H4 (cell line): ENCODE measurements at regions not wholly inside any gene's neighbourhood (a gene's known extent, or its start where the extent isn't known, plus 50 kb on each side); places are given as distances from the start of the nearest gene placed in this dataset.

ENCODE experiments used
- DNase-seq: peaks from one replicate; pipeline ENCODE4 v3.0.0-alpha.2; 2015; ENCODE audit warnings: low spot score

- no peak for DNase-seq
Observed at GRCh38 chr6:170136541-170137175, 154.2 kb downstream of the DLL1 start.

- no peak for DNase-seq
Observed at GRCh38 chr6:170135821-170136471, 154.9 kb downstream of the DLL1 start.

DNA sequence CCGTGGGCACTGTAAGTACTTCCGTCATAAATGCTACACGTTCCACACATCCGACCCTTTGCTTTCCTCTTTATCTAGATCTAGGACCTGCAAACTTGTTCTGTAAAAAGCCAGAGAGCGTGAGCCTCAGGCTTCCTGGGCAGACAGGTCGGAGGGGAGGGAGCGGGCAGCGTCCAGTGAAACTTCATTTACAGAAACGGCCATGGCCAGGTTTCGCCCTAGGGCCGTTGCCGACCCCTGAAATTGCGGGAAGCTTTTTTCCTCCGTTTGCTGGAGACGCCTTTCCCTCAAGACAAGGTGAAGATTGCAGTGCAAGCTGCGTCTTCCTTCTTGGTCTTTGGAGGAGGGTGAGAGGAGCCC, 155.4 kb downstream of the DLL1 start:
- no peak for DNase-seq

- DNase-seq, result no peak
Observed at GRCh38 chr6:170134471-170135440, 156.1 kb downstream of the DLL1 start.

GRCh38 chr6:170134031-170134470, 156.8 kb downstream of the DLL1 start:
- DNase-seq, result no peak

GRCh38 chr6:170132561-170132991, 158.3 kb downstream of the DLL1 start:
- DNase-seq, result no peak

DNA sequence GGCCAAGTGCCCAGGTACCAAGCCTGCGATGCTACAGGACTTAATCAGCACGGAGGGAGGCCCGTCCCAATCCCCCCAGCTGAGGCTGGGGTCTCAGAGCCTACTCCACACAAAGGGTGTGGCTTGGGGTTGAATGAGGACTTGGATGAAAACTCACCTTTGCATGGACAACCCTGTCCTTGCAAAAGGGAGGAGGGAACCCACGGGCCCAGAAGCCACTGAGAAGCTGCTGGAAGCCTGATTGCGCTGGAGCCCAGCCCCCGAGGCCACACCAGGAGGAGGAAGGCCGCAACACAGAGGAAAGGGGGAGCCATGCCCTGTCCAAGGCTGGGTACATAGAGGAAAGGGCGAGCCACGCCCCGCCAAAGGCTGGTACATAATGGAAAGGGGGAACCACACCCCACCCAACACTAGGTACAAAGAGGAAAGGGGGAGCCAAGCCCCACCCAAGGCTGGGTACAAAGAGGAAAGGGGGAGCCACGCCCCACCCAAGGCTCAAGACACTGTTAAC, 158.8 kb downstream of the DLL1 start:
- DNase-seq, result no peak

- DNase-seq, result no peak
Observed at GRCh38 chr6:170131351-170131750, 159.5 kb downstream of the DLL1 start.

DNA sequence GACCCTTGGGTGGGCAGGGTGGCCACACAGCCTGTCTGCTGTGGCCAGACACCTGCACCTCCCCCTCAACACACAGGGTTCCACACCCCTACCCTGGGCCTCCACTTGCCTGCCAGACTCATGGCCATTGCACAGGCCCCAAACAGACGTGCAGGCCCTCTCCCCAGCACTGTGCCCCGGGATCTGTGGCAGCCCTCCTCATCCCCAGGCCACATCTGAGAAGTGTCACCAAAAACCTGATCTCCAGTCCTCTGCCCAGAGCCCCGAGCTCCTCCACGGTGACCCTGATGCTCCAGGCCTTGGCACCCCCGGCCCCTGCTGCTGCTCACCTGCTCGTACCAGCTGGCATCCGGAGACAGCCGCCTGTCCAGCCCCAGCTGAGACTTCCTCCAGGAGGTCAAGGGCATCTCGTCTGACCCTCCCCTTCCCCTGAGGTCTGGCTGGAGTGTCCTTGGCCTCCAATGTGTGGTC, 160.1 kb downstream of the DLL1 start:
- no peak for DNase-seq

DNA sequence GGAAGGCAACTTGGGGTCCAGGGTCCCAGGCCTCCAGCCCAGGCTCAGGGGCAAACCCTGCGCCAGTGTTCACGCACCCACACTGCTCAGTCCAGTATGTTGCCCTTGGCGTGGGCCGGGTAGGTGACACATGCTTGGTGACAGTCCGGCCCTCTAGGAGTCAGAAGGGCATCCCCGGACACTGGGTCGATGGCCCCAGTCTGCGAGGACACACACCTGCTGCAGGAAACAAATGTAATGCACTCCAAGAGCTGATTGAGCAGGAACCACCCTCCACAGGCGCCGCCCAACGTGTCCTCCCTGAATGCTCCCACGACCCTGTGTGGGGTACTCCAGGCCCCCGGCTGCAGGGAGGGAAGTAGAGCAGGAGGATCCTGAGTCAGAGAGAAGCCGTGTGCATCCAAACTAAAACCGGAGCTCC, 160.7 kb downstream of the DLL1 start:
- DNase-seq, result no peak

DNA sequence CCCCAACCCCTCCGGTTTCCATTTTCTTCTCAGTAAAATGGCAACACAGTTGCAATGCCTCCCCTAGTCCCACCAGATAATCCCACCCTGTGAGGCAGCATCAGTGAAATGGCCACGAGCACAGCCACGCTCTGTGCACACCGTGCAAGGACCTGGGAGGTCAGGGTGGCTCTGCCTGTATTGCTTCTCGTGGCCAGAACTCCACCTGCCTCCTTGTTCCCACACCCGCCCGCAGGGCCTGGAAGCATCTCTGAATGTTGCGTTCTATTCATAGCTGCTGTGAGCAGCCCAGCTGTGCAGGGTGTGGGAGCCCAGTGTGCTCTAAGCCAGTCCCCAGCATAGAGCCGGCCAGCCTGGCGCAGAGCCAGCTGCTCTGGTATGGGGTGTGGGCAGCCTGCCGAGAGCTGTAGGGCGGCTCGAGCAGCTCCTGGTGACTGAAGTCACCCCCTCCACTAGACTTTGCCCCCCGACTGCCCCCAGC, 161.1 kb downstream of the DLL1 start:
- peak; percentile 27 for DNase-seq

DNA sequence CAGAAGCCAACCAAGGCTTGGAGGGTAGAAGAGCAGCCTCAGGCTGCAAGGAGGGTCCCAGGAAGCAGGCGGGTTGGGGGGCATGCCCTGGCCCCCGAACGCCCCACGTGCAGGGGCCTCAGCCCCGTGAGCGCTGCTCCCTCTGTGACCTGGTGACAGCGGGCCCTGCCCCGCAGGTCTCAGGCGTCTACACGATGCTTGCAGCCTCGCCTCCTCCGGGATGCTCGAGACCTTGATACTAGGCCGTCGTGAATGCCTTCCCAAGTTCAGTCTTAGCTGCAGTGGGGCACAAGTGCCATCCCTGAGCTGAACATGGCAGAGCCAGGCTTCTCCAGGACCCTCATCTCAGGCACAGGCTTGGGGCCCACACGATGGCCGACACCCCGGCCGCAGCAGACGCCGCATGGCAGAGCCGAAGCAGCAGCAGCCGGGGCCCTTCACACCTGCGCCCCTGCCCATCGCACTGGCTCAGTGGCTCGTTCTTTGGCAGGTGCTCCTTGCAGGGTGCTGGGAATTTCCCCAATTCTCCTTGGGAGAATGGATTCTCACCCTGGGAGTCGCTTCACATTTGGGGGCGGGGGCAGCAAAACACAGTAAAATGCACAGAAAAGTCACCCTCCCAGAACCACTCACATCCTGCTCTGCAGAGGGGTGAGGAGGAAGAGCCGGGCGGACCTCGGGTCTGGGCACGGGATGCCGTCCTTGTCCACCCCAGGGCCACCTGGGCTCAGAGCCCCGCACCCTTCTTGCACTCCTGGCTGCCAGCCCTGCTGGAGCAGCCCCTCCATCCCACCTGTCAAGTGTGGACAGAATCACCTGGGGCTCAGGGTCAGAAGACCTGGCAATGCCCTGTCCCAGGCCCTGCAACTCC, 161.8 kb downstream of the DLL1 start:
- DNase-seq, result no peak

DNA sequence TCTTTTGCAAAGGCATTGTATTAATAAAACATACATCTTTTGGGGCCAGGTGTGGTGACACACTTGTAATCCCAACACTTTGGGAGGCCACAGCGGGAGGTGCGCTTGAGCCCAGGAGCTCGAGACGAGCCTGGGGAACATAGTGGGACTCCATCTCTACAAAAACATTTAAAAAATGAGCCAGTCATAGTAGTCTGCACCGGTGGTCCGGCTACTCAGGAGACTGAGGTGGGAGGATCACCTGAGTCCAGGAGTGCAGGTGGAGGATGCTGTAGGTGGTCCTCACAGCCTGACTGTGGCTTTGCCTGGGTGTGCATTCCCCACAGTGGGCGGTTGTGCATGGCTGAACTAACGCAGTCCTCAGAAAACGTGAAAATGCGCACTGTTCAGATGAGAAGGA, 162.5 kb downstream of the DLL1 start:
- no peak for DNase-seq

DNA sequence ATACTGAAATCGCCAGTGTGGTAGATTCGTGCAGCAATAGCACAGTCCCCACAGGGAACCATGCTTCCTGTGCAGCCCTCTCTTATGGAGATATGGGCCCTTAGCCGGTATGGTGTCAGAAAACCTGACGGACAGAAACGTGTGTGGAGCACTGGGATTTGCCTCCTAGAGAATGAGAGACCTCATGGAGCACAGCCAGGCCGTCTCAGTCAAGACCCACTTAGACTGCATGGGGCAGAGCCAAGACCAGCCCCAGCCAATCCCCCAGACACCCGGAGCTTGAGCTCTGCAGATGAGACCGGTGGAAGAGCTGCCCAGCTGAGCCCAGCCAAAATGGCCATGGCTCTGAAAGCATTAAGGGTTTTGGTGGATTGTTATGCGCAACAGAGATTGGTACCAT, 163.7 kb downstream of the DLL1 start:
- DNase-seq, result no peak

DNA sequence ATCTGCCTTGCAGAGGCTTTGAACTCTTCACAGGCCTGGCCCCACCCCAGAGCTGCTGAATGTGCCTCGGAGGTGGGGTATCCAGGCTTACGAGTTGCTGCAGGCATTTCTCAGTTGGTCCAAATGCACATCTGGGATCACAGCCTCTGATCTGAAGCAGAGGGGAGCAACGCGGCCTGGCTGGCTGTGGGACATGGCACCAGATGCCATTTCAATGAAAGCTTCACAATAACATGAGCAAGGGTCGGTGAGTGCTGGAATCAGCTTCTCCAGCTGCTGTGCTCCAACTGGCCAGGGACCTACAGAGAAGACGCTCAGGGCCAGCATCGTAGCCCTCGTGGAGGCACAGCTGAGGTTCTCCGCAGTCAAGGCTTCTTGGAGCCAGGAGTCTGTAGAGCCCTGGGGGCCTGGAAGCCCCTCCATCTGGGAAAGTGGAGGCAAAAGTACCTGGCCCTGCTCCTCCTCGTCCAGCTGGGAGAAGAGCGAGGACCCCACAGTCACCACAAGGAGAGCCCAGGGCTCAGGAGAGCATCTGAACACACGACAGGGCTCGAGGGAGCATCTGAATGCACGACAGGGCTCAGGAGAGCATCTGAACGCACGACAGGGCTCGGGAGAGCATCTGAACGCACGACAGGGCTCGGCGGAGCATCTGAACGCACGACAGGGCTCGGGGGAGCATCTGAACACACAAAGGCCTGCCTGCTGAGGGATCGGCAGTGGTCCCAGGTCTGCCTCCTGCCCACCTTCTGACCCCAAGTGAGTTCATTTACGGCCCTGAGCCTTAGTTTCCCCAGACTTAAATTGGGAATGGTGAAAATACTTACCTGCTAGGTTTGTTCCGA, 165.2 kb downstream of the DLL1 start:
- no peak for DNase-seq

DNA sequence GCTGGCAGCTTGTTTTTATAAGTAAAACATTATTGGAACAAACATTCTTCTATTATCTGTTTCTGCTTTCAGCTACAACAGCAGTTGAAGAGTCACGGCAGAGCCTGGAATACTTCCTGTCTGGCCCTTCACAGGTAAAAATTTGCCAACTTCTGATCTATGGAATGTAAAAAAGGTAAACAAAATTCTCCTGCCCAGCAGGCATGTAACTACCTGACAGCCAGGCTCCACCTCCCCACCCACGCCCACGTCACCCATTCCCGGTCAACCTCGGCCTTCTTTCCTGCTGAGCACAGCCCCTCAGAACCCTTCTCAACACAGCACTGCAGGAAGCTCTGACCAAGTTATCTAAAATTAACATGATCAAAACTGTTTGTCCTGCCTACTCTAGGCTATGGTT, 166.0 kb downstream of the DLL1 start:
- DNase-seq, result no peak

DNA sequence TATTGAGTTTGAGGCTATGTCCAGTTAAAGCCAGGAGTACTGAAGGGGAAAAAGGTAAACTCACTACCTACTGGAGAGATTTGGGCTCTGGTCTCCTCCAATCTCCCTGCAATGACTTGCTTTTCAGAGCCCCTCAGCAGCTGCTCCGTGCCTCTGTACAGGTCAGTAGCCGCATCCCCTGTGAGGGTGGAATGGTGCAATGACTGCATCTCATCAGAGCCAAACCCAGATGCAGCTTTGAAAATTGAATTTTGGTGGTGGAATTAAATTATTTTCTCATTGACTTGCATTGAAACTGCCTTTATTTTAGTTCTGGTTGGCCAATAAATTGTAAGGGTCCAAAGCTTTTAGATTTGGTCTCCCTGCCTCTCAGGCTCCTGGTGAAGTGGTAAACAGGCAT, 166.7 kb downstream of the DLL1 start:
- DNase-seq, result no peak

GRCh38 chr6:170122651-170123050, 168.2 kb downstream of the DLL1 start:
- no peak for DNase-seq

DNA sequence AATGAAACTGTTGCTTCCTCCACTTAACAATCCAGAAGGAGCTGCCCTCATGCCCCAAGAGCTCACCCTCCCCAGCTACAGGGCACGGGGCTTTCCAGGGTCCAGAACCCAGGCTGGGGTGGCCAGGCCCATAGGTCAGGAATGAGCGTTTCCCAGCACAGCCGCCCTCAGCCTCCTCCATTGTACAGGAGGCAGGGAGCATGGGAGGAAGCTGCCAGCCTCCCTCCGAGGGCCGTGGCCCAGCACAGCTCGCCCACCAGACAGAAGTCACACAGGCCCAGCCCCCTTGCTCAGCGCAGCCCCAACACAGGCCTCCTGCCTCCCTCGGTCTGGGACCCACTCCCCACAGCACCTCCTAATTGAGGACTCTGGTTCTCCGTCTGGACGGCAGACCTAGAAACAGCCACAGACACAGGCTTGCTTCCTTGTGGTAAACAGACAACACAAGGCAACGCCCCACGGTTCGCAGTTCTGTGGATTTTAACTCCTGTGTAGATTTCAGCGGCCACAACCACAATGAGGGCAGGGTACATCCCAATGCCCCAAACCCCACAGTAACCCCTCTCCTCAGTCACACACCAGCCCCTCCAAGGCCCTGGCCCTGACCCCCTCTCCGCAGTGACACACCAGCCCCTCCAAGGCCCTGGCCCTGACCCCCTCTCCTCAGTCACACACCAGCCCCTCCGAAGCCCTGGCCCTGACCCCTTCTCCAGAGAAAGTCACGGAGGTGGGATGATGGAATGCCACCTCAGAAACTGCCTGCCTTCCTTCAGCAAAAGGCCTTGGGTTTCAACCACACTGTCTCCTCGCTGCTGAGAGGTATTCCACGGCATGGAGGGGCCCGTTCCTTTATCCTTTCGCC, 173.5 kb downstream of the DLL1 start:
- no peak for DNase-seq
